ENCODE measurements at regions not wholly inside any gene's neighbourhood (a gene's known extent, or its start where the extent isn't known, plus 50 kb on each side); places are given as distances from the start of the nearest gene placed in this dataset.

DNA sequence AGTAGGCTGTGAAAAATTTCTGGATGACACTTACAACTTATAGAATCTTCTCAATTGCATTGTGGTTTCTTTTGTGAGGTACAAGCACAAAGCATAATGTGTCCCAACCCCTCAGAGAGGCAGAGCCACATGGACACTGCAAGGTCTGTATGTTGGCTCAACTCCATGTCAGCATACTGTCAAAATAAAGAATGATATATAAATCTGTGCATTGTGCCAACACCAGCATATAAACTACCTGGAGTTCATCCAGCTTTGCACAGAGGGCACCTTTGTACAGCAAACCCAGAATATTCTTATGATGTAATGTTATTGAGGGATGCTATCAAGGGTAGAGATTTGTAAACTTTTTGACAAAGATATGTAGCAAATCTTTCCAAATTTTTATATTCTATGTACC is 1065.8 kb upstream of the MIR17HG start:
- TF ChIP-seq, protein P1, sequence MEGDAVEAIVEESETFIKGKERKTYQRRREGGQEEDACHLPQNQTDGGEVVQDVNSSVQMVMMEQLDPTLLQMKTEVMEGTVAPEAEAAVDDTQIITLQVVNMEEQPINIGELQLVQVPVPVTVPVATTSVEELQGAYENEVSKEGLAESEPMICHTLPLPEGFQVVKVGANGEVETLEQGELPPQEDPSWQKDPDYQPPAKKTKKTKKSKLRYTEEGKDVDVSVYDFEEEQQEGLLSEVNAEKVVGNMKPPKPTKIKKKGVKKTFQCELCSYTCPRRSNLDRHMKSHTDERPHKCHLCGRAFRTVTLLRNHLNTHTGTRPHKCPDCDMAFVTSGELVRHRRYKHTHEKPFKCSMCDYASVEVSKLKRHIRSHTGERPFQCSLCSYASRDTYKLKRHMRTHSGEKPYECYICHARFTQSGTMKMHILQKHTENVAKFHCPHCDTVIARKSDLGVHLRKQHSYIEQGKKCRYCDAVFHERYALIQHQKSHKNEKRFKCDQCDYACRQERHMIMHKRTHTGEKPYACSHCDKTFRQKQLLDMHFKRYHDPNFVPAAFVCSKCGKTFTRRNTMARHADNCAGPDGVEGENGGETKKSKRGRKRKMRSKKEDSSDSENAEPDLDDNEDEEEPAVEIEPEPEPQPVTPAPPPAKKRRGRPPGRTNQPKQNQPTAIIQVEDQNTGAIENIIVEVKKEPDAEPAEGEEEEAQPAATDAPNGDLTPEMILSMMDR (IDR thresholded peaks at IDR 0.05; ENCODE audit: borderline replicate concordance): no peak
- intact Hi-C loops (cut with micrococcal nuclease): no loop called here
- H3K9me3 ChIP-seq (replicated peaks): no peaks in the 10 kb centered on the region
- H3K4me3 ChIP-seq: no peak overlapping the region
- H3K27me3 ChIP-seq (ENCODE audit: low read depth): no peaks in the 10 kb centered on the region
- DNase-seq: no peak
- peaks cover 2% of the 10 kb centered on the region for H3K4me1 ChIP-seq
- no peak overlapping the region for H3K27ac ChIP-seq (replicated peaks)
- no peaks in the 10 kb centered on the region for H3K36me3 ChIP-seq

GRCh38 chr13:90287521-90287920 is 1060.0 kb upstream of the MIR17HG start:
- no peak overlapping the region for H3K4me3 ChIP-seq
- H3K9me3 ChIP-seq (replicated peaks): no peaks in the 10 kb centered on the region
- no peaks in the 10 kb centered on the region for H3K4me1 ChIP-seq
- H3K27ac ChIP-seq (replicated peaks): no peak overlapping the region
- TF ChIP-seq, protein P1 (IDR thresholded peaks at IDR 0.05; ENCODE audit: borderline replicate concordance): no peak
- H3K36me3 ChIP-seq: no peaks in the 10 kb centered on the region
- intact Hi-C loops (cut with micrococcal nuclease): no loop called here
- H3K27me3 ChIP-seq (ENCODE audit: low read depth): no peaks in the 10 kb centered on the region
- no peak for DNase-seq

DNA sequence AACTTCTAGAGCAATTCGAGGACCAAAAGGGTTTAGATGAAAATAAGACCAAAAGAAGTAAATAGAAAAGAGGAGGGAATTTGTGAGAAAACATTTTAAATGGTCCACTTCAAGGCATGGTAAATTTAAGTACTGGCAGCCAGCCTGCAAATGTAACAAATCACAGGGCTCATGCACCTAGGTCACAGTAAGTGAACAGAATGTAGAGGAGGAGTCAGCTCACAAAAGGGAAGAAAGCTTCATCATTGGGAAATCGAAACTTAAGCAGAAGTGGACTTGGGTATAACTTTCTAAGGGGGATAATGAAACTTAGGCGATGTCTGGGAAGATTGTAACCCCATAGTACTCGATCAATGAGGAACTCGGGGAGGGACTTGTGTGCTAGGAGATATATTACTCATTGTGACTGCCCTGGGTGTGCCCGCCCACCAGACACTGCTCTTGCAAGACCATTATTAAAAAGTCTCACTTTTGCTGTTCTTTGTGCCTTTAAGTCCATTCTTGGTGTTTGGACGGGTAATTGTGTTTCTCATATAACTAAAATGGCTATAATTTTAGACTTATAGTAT is 1053.6 kb upstream of the MIR17HG start:
- intact Hi-C loops (cut with micrococcal nuclease): no loop called here
- no peaks in the 10 kb centered on the region for H3K27me3 ChIP-seq (ENCODE audit: low read depth)
- H3K4me3 ChIP-seq: no peak overlapping the region
- no peaks in the 10 kb centered on the region for H3K36me3 ChIP-seq
- DNase-seq: no peak
- no peaks in the 10 kb centered on the region for H3K9me3 ChIP-seq (replicated peaks)
- H3K27ac ChIP-seq (replicated peaks): no peak overlapping the region
- TF ChIP-seq, protein P1 (IDR thresholded peaks at IDR 0.05; ENCODE audit: borderline replicate concordance): no peak
- H3K4me1 ChIP-seq: no peaks in the 10 kb centered on the region

DNA sequence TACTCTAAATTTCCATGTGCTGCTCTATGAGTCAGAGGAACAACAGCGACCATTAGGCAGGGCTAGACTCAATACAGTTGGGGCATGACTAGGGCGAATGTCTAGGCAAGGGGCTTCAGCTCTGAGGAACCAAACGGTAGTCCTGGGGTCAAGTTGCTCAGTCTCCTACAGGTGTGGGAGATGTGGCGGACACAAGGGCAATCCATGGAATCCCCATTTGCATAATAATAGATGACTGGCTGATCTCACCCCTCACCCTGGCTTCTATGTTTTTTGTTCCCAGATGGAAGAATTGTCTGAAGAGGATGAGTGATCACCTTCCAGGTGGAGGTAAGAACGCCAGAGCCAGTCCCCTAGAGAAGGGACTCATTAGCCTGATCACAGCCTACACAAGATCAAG is 1048.2 kb upstream of the MIR17HG start:
- Histone ChIP-seq H3K9me3 (replicated peaks) (no peaks in the 10 kb centered on the region), H3K4me3 (no peak overlapping the region), H3K27me3 (ENCODE audit: low read depth) (no peaks in the 10 kb centered on the region), H3K27ac (replicated peaks) (no peak overlapping the region), H3K36me3 (no peaks in the 10 kb centered on the region), H3K4me1 (no peaks in the 10 kb centered on the region)
- intact Hi-C loops (cut with micrococcal nuclease): no loop called here
- DNase-seq: no peak
- TF ChIP-seq, protein P1 (IDR thresholded peaks at IDR 0.05; ENCODE audit: borderline replicate concordance): no peak

DNA sequence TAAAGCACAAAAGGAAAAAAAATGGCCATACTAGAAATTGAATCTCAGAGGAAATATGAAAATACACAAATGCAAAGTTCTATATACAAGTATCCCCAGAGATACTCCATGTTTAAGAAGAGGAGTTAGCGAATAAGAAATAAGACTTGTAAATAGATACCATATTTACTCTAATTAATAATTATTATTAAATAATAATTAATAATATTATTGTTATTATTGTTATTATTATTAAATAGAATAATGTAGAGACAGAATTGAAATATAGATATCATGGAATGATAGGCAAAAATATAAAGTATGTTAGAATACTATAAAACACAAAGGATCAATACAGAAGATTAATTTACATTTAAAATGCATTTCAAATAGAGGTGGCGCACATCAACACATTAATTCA is 1047.5 kb upstream of the MIR17HG start:
- no peaks in the 10 kb centered on the region for H3K4me1 ChIP-seq
- H3K4me3 ChIP-seq: no peak overlapping the region
- DNase-seq: no peak
- intact Hi-C loops (cut with micrococcal nuclease): no loop called here
- no peaks in the 10 kb centered on the region for H3K9me3 ChIP-seq (replicated peaks)
- TF ChIP-seq, protein P1 (IDR thresholded peaks at IDR 0.05; ENCODE audit: borderline replicate concordance): no peak
- no peaks in the 10 kb centered on the region for H3K27me3 ChIP-seq (ENCODE audit: low read depth)
- H3K27ac ChIP-seq (replicated peaks): no peak overlapping the region
- no peaks in the 10 kb centered on the region for H3K36me3 ChIP-seq

Measured in left ventricle myocardium inferior (tissue), 1 donor.